ENCODE measurements at regions not wholly inside any gene's neighbourhood (a gene's known extent, or its start where the extent isn't known, plus 50 kb on each side); places are given as distances from the start of the nearest gene placed in this dataset.

GRCh38 chr12:18868717-18869116, 130.8 kb downstream of the CAPZA3 start:
- H3K27ac Mint-ChIP-seq (ENCODE audit: unreplicated experiment) = no peak overlapping the region
- no peak overlapping the region for H3K4me3 Mint-ChIP-seq
- DNase-seq (ENCODE audit: low read depth, low spot score) = no peak
- H3K36me3 Mint-ChIP-seq (ENCODE audit: low read depth) = no peaks in the 10 kb centered on the region
- peaks cover 17% of the 10 kb centered on the region for H3K4me1 Mint-ChIP-seq
- TF ChIP-seq, protein P1, sequence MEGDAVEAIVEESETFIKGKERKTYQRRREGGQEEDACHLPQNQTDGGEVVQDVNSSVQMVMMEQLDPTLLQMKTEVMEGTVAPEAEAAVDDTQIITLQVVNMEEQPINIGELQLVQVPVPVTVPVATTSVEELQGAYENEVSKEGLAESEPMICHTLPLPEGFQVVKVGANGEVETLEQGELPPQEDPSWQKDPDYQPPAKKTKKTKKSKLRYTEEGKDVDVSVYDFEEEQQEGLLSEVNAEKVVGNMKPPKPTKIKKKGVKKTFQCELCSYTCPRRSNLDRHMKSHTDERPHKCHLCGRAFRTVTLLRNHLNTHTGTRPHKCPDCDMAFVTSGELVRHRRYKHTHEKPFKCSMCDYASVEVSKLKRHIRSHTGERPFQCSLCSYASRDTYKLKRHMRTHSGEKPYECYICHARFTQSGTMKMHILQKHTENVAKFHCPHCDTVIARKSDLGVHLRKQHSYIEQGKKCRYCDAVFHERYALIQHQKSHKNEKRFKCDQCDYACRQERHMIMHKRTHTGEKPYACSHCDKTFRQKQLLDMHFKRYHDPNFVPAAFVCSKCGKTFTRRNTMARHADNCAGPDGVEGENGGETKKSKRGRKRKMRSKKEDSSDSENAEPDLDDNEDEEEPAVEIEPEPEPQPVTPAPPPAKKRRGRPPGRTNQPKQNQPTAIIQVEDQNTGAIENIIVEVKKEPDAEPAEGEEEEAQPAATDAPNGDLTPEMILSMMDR (conservative IDR thresholded peaks at IDR 0.05) = no peak
- H3K27me3 Mint-ChIP-seq (ENCODE audit: low read depth) = no peaks in the 10 kb centered on the region
- H3K9me3 Mint-ChIP-seq = peaks cover 2% of the 10 kb centered on the region

DNA sequence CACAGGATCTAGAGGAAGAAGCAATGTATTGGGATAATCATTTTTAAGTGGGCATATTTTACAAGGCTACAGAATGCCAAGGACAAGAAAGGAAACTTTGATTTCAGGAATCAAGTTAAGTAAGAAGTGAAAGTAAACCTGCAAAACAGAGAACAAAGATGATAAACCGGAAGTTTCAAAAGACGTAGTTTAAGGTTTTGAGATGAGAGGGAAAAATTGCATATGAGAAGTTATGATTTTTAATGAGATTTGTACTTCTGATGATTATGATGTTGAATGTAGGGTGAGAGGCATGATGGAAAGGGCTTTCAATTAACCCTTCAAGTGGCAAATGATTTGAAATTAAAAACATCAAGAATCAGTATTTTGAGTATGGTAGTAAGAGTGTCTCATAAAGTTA, 134.9 kb downstream of the CAPZA3 start:
- Mint-ChIP-seq H3K4me3 (no peak overlapping the region), H3K9me3 (peaks cover 2% of the 10 kb centered on the region), H3K27ac (ENCODE audit: unreplicated experiment) (no peak overlapping the region), H3K36me3 (ENCODE audit: low read depth) (no peaks in the 10 kb centered on the region), H3K4me1 (peaks cover 10% of the 10 kb centered on the region), H3K27me3 (ENCODE audit: low read depth) (no peaks in the 10 kb centered on the region)
- no peak for DNase-seq (ENCODE audit: low read depth, low spot score)
- TF ChIP-seq, protein P1 (conservative IDR thresholded peaks at IDR 0.05) = no peak

DNA sequence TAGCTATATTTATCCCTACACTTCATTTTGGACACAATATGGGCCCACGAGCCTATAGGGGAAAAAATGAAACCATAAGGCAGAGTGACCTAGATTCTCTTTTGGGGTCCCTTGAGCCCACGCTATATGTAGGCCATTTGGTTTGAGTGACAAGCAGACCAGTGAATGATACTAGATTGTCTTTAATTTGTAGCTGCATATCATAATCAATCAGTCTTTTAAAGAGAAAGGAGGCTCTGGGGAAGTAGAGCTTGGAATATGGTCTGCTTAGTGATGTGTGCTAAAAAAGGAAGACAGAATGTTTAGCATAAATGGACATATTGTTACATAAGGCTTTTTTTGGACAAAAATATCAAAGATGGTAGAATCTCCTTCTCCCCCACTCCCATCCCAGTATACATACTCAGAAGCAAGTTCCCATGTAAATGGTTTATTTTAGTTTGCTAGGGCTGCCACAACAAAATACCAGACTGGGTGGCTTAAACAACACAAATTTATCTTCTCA, 140.8 kb downstream of the CAPZA3 start:
- Mint-ChIP-seq H3K27me3 (ENCODE audit: low read depth) (no peaks in the 10 kb centered on the region), H3K9me3 (peaks cover 2% of the 10 kb centered on the region), H3K27ac (ENCODE audit: unreplicated experiment) (no peak overlapping the region), H3K4me3 (no peak overlapping the region), H3K4me1 (no peaks in the 10 kb centered on the region), H3K36me3 (ENCODE audit: low read depth) (no peaks in the 10 kb centered on the region)
- no peak for DNase-seq (ENCODE audit: low read depth, low spot score)
- TF ChIP-seq, protein P1 (conservative IDR thresholded peaks at IDR 0.05) = no peak

GRCh38 chr12:18882690-18883089, 144.8 kb downstream of the CAPZA3 start:
- H3K4me3 Mint-ChIP-seq = no peak overlapping the region
- H3K9me3 Mint-ChIP-seq = peaks cover 2% of the 10 kb centered on the region
- TF ChIP-seq, protein P1 (conservative IDR thresholded peaks at IDR 0.05) = no peak
- peaks cover under 1% of the 10 kb centered on the region for H3K4me1 Mint-ChIP-seq
- H3K27ac Mint-ChIP-seq (ENCODE audit: unreplicated experiment) = no peak overlapping the region
- no peak for DNase-seq (ENCODE audit: low read depth, low spot score)
- H3K36me3 Mint-ChIP-seq (ENCODE audit: low read depth) = no peaks in the 10 kb centered on the region
- no peaks in the 10 kb centered on the region for H3K27me3 Mint-ChIP-seq (ENCODE audit: low read depth)

GRCh38 chr12:18886962-18887361, 149.0 kb downstream of the CAPZA3 start:
- peaks cover 3% of the 10 kb centered on the region for H3K9me3 Mint-ChIP-seq
- H3K27ac Mint-ChIP-seq (ENCODE audit: unreplicated experiment) = no peak overlapping the region
- H3K4me1 Mint-ChIP-seq = peaks cover 4% of the 10 kb centered on the region

More at GRCh38 chr12:18886962-18887361, 149.0 kb downstream of the CAPZA3 start:
- Mint-ChIP-seq H3K4me3 (no peak overlapping the region), H3K36me3 (ENCODE audit: low read depth) (peaks cover 2% of the 10 kb centered on the region), H3K27me3 (ENCODE audit: low read depth) (no peaks in the 10 kb centered on the region)
- DNase-seq (ENCODE audit: low read depth, low spot score) = no peak
- TF ChIP-seq, protein P1 (conservative IDR thresholded peaks at IDR 0.05) = no peak

All from neural crest cell (in vitro differentiated cells).